ENCODE measurements at regions not wholly inside any gene's neighbourhood (a gene's known extent, or its start where the extent isn't known, plus 50 kb on each side); places are given as distances from the start of the nearest gene placed in this dataset.

GRCh38 chr12:58082996-58083395 is 141.6 kb downstream of the ATP23 start:
- no peak for TF ChIP-seq CTCF (IDR thresholded peaks at IDR 0.05; ENCODE audit: control extremely low read depth, extremely low read depth)
- no peak for ATAC-seq (ENCODE audit: insufficient read depth, low FRiP score)
- H3K4me3 ChIP-seq, result no peak overlapping the region
- H3K9me3 ChIP-seq (ENCODE audit: control insufficient read depth in 4 of 4, insufficient read depth in 3 of 4, low read length in 3 of 4), result peaks cover 0 to 1% (median 0%) of the 10 kb centered on the region in 4 donors
- DNase-seq, result no peak
- H3K4me1 ChIP-seq (ENCODE audit: control insufficient read depth in 5 of 5, insufficient read depth in 5 of 5, low read length in 5 of 5), result peaks cover 0 to under 1% (median 0%) of the 10 kb centered on the region in 5 donors
- H3K9ac ChIP-seq (ENCODE audit: insufficient read depth in 1 of 2, low read length in 2 of 2), result no peak overlapping the region
- 89 to 93% methylated on average over 2 of the region's 2 CpGs for WGBS, 2 donors
- H3K36me3 ChIP-seq (ENCODE audit: control insufficient read depth in 4 of 4, insufficient read depth in 4 of 4, low read length in 4 of 4), result no peaks in the 10 kb centered on the region
- H3K27ac ChIP-seq (ENCODE audit: low read depth in 1 of 2, low read length in 1 of 2), result no peak overlapping the region
- no peaks in the 10 kb centered on the region for H3K27me3 ChIP-seq (ENCODE audit: control insufficient read depth in 3 of 3, insufficient read depth in 3 of 3, low read length in 2 of 3)

- Histone ChIP-seq H3K27ac (ENCODE audit: low read depth in 1 of 2, low read length in 1 of 2) (no peak overlapping the region), H3K4me1 (ENCODE audit: control insufficient read depth in 5 of 5, insufficient read depth in 5 of 5, low read length in 5 of 5) (peaks cover 0 to 11% (median 0%) of the 10 kb centered on the region in 5 donors), H3K9me3 (ENCODE audit: control insufficient read depth in 4 of 4, insufficient read depth in 3 of 4, low read length in 3 of 4) (peaks cover 0 to 1% (median 0%) of the 10 kb centered on the region in 4 donors), H3K27me3 (ENCODE audit: control insufficient read depth in 3 of 3, insufficient read depth in 3 of 3, low read length in 2 of 3) (no peaks in the 10 kb centered on the region), H3K36me3 (ENCODE audit: control insufficient read depth in 4 of 4, insufficient read depth in 4 of 4, low read length in 4 of 4) (no peaks in the 10 kb centered on the region), H3K4me3 (no peak overlapping the region), H3K9ac (ENCODE audit: insufficient read depth in 1 of 2, low read length in 2 of 2) (no peak overlapping the region)
- no peak for TF ChIP-seq CTCF (IDR thresholded peaks at IDR 0.05; ENCODE audit: control extremely low read depth, extremely low read depth)
- WGBS, 2 donors, result 86 to 92% methylated on average over 2 of the region's 2 CpGs
- DNase-seq (no peak), ATAC-seq (ENCODE audit: insufficient read depth, low FRiP score) (no peak)
Observed at GRCh38 chr12:58086006-58086405, 144.6 kb downstream of the ATP23 start.

GRCh38 chr12:58086930-58087329 is 145.6 kb downstream of the ATP23 start:
- no peak for ATAC-seq (ENCODE audit: insufficient read depth, low FRiP score)
- 91 to 98% methylated on average over 6 of the region's 6 CpGs for WGBS, 2 donors

More at GRCh38 chr12:58086930-58087329, 145.6 kb downstream of the ATP23 start:
- Histone ChIP-seq H3K4me1 (ENCODE audit: control insufficient read depth in 5 of 5, insufficient read depth in 5 of 5, low read length in 5 of 5) (peaks cover 0 to 11% (median 0%) of the 10 kb centered on the region in 5 donors), H3K9ac (ENCODE audit: insufficient read depth in 1 of 2, low read length in 2 of 2) (no peak overlapping the region), H3K36me3 (ENCODE audit: control insufficient read depth in 4 of 4, insufficient read depth in 4 of 4, low read length in 4 of 4) (no peaks in the 10 kb centered on the region), H3K9me3 (ENCODE audit: control insufficient read depth in 4 of 4, insufficient read depth in 3 of 4, low read length in 3 of 4) (peaks cover 0 to 3% (median 0%) of the 10 kb centered on the region in 4 donors), H3K4me3 (no peak overlapping the region), H3K27ac (ENCODE audit: low read depth in 1 of 2, low read length in 1 of 2) (no peak overlapping the region), H3K27me3 (ENCODE audit: control insufficient read depth in 3 of 3, insufficient read depth in 3 of 3, low read length in 2 of 3) (no peaks in the 10 kb centered on the region)
- no peak for TF ChIP-seq CTCF (IDR thresholded peaks at IDR 0.05; ENCODE audit: control extremely low read depth, extremely low read depth)
- no peak for DNase-seq

All from lung (tissue), 11 donors.